H1 (cell line): ENCODE measurements at regions not wholly inside any gene's neighbourhood (a gene's known extent, or its start where the extent isn't known, plus 50 kb on each side); places are given as distances from the start of the nearest gene placed in this dataset.

Experiments used
- CBX8 ChIP-seq: fragments of 300-800, 300-1000 bp; sonication (generic); IDR thresholded peaks from 2 replicates; pipeline ENCODE4 v1.7.1; 2016; ENCODE audit warnings: low read depth, low read length, borderline replicate concordance
- GABPA ChIP-seq: IDR thresholded peaks from 2 replicates; pipeline ENCODE4 v1.6.1; 2011; ENCODE audit warnings: mild to moderate bottlenecking, low read length, moderate library complexity, borderline replicate concordance; ENCODE audit not compliant: insufficient read depth
- KDM4A ChIP-seq: IDR thresholded peaks from one replicate; pipeline ENCODE4 v1.7.1; 2012; ENCODE audit warnings: low read depth, mild to moderate bottlenecking, moderate library complexity, low read length, inconsistent platforms; ENCODE audit not compliant: severe bottlenecking
- MAX ChIP-seq: IDR thresholded peaks from 2 replicates; pipeline ENCODE4 v1.6.1; 2012; ENCODE audit warnings: inconsistent platforms
- NANOG ChIP-seq: IDR thresholded peaks from 2 replicates; pipeline ENCODE4 v1.6.1; 2011; ENCODE audit warnings: low read length, low read depth, mild to moderate bottlenecking, inconsistent platforms; ENCODE audit not compliant: insufficient read depth, poor library complexity, severe bottlenecking
- SP2 ChIP-seq: IDR thresholded peaks from 2 replicates; pipeline ENCODE4 v1.6.1; 2012; ENCODE audit warnings: mild to moderate bottlenecking, low read length, inconsistent platforms
- TAF1 ChIP-seq: IDR thresholded peaks from 2 replicates; pipeline ENCODE4 v1.6.1; 2011; ENCODE audit warnings: mild to moderate bottlenecking, low read depth, low read length
- YY1 ChIP-seq: IDR thresholded peaks from 2 replicates; pipeline ENCODE4 v1.6.1; 2011; ENCODE audit warnings: low read depth, mild to moderate bottlenecking, low read length
- TF ChIP-seq, protein P1 (sequence below): fragments of 300-600 bp; sonication (generic); IDR thresholded peaks from 2 replicates; pipeline ENCODE4 v1.7.1; 2012; ENCODE audit warnings: low read length, moderate library complexity, mild to moderate bottlenecking, inconsistent platforms; ENCODE audit not compliant: insufficient replicate concordance

- TF ChIP-seq, protein P1, sequence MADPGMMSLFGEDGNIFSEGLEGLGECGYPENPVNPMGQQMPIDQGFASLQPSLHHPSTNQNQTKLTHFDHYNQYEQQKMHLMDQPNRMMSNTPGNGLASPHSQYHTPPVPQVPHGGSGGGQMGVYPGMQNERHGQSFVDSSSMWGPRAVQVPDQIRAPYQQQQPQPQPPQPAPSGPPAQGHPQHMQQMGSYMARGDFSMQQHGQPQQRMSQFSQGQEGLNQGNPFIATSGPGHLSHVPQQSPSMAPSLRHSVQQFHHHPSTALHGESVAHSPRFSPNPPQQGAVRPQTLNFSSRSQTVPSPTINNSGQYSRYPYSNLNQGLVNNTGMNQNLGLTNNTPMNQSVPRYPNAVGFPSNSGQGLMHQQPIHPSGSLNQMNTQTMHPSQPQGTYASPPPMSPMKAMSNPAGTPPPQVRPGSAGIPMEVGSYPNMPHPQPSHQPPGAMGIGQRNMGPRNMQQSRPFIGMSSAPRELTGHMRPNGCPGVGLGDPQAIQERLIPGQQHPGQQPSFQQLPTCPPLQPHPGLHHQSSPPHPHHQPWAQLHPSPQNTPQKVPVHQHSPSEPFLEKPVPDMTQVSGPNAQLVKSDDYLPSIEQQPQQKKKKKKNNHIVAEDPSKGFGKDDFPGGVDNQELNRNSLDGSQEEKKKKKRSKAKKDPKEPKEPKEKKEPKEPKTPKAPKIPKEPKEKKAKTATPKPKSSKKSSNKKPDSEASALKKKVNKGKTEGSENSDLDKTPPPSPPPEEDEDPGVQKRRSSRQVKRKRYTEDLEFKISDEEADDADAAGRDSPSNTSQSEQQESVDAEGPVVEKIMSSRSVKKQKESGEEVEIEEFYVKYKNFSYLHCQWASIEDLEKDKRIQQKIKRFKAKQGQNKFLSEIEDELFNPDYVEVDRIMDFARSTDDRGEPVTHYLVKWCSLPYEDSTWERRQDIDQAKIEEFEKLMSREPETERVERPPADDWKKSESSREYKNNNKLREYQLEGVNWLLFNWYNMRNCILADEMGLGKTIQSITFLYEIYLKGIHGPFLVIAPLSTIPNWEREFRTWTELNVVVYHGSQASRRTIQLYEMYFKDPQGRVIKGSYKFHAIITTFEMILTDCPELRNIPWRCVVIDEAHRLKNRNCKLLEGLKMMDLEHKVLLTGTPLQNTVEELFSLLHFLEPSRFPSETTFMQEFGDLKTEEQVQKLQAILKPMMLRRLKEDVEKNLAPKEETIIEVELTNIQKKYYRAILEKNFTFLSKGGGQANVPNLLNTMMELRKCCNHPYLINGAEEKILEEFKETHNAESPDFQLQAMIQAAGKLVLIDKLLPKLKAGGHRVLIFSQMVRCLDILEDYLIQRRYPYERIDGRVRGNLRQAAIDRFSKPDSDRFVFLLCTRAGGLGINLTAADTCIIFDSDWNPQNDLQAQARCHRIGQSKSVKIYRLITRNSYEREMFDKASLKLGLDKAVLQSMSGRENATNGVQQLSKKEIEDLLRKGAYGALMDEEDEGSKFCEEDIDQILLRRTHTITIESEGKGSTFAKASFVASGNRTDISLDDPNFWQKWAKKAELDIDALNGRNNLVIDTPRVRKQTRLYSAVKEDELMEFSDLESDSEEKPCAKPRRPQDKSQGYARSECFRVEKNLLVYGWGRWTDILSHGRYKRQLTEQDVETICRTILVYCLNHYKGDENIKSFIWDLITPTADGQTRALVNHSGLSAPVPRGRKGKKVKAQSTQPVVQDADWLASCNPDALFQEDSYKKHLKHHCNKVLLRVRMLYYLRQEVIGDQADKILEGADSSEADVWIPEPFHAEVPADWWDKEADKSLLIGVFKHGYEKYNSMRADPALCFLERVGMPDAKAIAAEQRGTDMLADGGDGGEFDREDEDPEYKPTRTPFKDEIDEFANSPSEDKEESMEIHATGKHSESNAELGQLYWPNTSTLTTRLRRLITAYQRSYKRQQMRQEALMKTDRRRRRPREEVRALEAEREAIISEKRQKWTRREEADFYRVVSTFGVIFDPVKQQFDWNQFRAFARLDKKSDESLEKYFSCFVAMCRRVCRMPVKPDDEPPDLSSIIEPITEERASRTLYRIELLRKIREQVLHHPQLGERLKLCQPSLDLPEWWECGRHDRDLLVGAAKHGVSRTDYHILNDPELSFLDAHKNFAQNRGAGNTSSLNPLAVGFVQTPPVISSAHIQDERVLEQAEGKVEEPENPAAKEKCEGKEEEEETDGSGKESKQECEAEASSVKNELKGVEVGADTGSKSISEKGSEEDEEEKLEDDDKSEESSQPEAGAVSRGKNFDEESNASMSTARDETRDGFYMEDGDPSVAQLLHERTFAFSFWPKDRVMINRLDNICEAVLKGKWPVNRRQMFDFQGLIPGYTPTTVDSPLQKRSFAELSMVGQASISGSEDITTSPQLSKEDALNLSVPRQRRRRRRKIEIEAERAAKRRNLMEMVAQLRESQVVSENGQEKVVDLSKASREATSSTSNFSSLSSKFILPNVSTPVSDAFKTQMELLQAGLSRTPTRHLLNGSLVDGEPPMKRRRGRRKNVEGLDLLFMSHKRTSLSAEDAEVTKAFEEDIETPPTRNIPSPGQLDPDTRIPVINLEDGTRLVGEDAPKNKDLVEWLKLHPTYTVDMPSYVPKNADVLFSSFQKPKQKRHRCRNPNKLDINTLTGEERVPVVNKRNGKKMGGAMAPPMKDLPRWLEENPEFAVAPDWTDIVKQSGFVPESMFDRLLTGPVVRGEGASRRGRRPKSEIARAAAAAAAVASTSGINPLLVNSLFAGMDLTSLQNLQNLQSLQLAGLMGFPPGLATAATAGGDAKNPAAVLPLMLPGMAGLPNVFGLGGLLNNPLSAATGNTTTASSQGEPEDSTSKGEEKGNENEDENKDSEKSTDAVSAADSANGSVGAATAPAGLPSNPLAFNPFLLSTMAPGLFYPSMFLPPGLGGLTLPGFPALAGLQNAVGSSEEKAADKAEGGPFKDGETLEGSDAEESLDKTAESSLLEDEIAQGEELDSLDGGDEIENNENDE, result no peak
- TF ChIP-seq MAX (no peak), YY1 (no peak), NANOG (no peak), GABPA (no peak), CBX8 (no peak), TAF1 (no peak), KDM4A (no peak), SP2 (no peak)
Observed at GRCh38 chr1:4957027-4957426, 302.6 kb downstream of the AJAP1 start (continued).
